Germinal center (tissue), 1 donor: ENCODE measurements at regions not wholly inside any gene's neighbourhood (a gene's known extent, or its start where the extent isn't known, plus 50 kb on each side); places are given as distances from the start of the nearest gene placed in this dataset.

Experiments used
- DNase-seq: peaks from one replicate; pipeline ENCODE4 v3.0.0; 2012; ENCODE audit warnings: mixed read lengths, low spot score

GRCh38 chr21:14722841-14723483 lies 176.8 kb upstream of the SAMSN1 start:
- DNase-seq: no peak

- DNase-seq: no peak
Observed at GRCh38 chr21:14720237-14720636, 174.1 kb upstream of the SAMSN1 start.

- DNase-seq: no peak
Observed at GRCh38 chr21:14718951-14719350, 172.8 kb upstream of the SAMSN1 start.

GRCh38 chr21:14716761-14717396 lies 170.8 kb upstream of the SAMSN1 start:
- DNase-seq: no peak

GRCh38 chr21:14713109-14713508 lies 167.0 kb upstream of the SAMSN1 start:
- DNase-seq: no peak

- DNase-seq: no peak
Observed at GRCh38 chr21:14712121-14712715, 166.1 kb upstream of the SAMSN1 start.

GRCh38 chr21:14711287-14711686 lies 165.2 kb upstream of the SAMSN1 start:
- no peak for DNase-seq

GRCh38 chr21:14707511-14708020 lies 161.5 kb upstream of the SAMSN1 start:
- DNase-seq: no peak

- no peak for DNase-seq
Observed at GRCh38 chr21:14706712-14707510, 160.8 kb upstream of the SAMSN1 start.

- DNase-seq: no peak
Observed at GRCh38 chr21:14699433-14700407, 153.6 kb upstream of the SAMSN1 start.

GRCh38 chr21:14697769-14698168 lies 151.7 kb upstream of the SAMSN1 start:
- DNase-seq: no peak

GRCh38 chr21:14694817-14695216 lies 148.7 kb upstream of the SAMSN1 start:
- DNase-seq: no peak

- DNase-seq: no peak
Observed at GRCh38 chr21:14693997-14694396, 147.9 kb upstream of the SAMSN1 start.

GRCh38 chr21:14691914-14692313 lies 145.8 kb upstream of the SAMSN1 start:
- DNase-seq: no peak

GRCh38 chr21:14690886-14691285 lies 144.8 kb upstream of the SAMSN1 start:
- no peak for DNase-seq

- DNase-seq: no peak
Observed at GRCh38 chr21:14688936-14689335, 142.8 kb upstream of the SAMSN1 start.

GRCh38 chr21:14688412-14688811 lies 142.3 kb upstream of the SAMSN1 start:
- DNase-seq: no peak

- no peak for DNase-seq
Observed at GRCh38 chr21:14687268-14687625, 141.1 kb upstream of the SAMSN1 start.

- peak; percentile 4 for DNase-seq
Observed at GRCh38 chr21:14686466-14687267, 140.6 kb upstream of the SAMSN1 start.

- peak; percentile 15 for DNase-seq
Observed at GRCh38 chr21:14685568-14685967, 139.5 kb upstream of the SAMSN1 start.

- peak; percentile 9 for DNase-seq
Observed at GRCh38 chr21:14684071-14684470, 138.0 kb upstream of the SAMSN1 start.
